HCT116 (cell line): ENCODE measurements at regions not wholly inside any gene's neighbourhood (a gene's known extent, or its start where the extent isn't known, plus 50 kb on each side); places are given as distances from the start of the nearest gene placed in this dataset.

Experiments
- ATAC-seq: fragments of 200-7000 bp; cut with Tn5 transposase; 2 replicates; pipeline ENCODE4 v1.9.1; 2020; ENCODE audit warnings: mild to moderate bottlenecking, moderate library complexity
- BruUV-seq: library from RNA; stranded (reverse); fragments of 400-500 nt; replicated peaks from 2 replicates; lab custom pipeline; 2021; lab: Mats Ljungman, UMichigan
- CTCF ChIA-PET: fragments of 300-600 bp; sonication (Branson Sonifier 250); formaldehyde crosslinking; loops from one replicate; lab custom pipeline; 2021; ENCODE audit warnings: antibody characterized with exemption; lab: Charles Lee
- POLR2A ChIA-PET: fragments of 300-600, 350-600 bp; sonication (Branson Sonifier 250); formaldehyde crosslinking; loops from one replicate; lab custom pipeline; 2021; ENCODE audit warnings: antibody characterized with exemption; lab: Charles Lee
- RAD21 ChIA-PET, 2 experiments: fragments of 300-600 bp; sonication (Branson Sonifier 250); formaldehyde crosslinking; loops; one replicate each; lab custom pipeline; 2023; ENCODE audit warnings: low total read pairs in 2 of 2; ENCODE audit not compliant: uncharacterized antibody in 2 of 2, unreplicated experiment in 2 of 2, low non-redundant PET in 1 of 2; lab: Charles Lee
- DNase-seq: peaks from one replicate; pipeline ENCODE4 v3.0.0-alpha.2; 2010; ENCODE audit warnings: low read depth, low spot score
- H2AFZ ChIP-seq: fragments of 200-600 bp; shearing (Covaris generic), sonication (generic); 2 replicates; pipeline ENCODE4 v1.6.1; 2017; ENCODE audit warnings: low read depth, mixed run types, mixed read lengths, antibody characterized with exemption, low read length; ENCODE audit not compliant: poor library complexity, severe bottlenecking
- H3K27ac ChIP-seq: 2 replicates; pipeline ENCODE4 v1.5.1; 2012; ENCODE audit warnings: low read depth, low read length
- H3K27me3 ChIP-seq: fragments of 200-600 bp; sonication (generic); 2 replicates; pipeline ENCODE4 v1.6.1; 2016; ENCODE audit warnings: mixed run types, low read length, mixed read lengths; ENCODE audit not compliant: insufficient read depth
- H3K36me3 ChIP-seq, 2 experiments: fragments of 200-500 bp in 1 of 2; fragments of 200-600 bp in 1 of 2; sonication (Bioruptor generic) in 1 of 2; sonication (generic) in 1 of 2; 2 replicates each; pipeline versions ENCODE4 v1.5.1 to v1.6.1; 2014 to 2016; ENCODE audit warnings: low read length in 2 of 2, inconsistent platforms in 1 of 2, mixed read lengths in 1 of 2, mixed run types in 1 of 2; ENCODE audit not compliant: insufficient read depth in 2 of 2, control insufficient read depth in 1 of 2
- H3K4me1 ChIP-seq, 2 experiments: fragments of 200-600 bp in 1 of 2; sonication (generic) in 1 of 2; 2 replicates each; pipeline versions ENCODE4 v1.5.1 to v1.6.1; 2012 to 2017; ENCODE audit warnings: low read length in 2 of 2, inconsistent platforms in 1 of 2, mild to moderate bottlenecking in 1 of 2, mixed read lengths in 1 of 2, mixed run types in 1 of 2, moderate library complexity in 1 of 2; ENCODE audit not compliant: insufficient read depth in 2 of 2, control insufficient read depth in 1 of 2
- H3K4me2 ChIP-seq: fragments of 200-600 bp; sonication (generic); 2 replicates; pipeline ENCODE4 v1.6.1; 2017; ENCODE audit warnings: mixed run types, low read length, mixed read lengths
- H3K4me3 ChIP-seq, 2 experiments: fragments of 200-600 bp in 1 of 2; sonication (generic) in 1 of 2; replicated peaks in 1 of 2; 2 replicates each; pipeline ENCODE4 v1.5.1; 2011 to 2016; ENCODE audit warnings: low read length in 2 of 2, control low read depth in 1 of 2, low read depth in 1 of 2, mild to moderate bottlenecking in 1 of 2, mixed read lengths in 1 of 2, mixed run types in 1 of 2
- H3K79me2 ChIP-seq: fragments of 200-600 bp; sonication (generic); 2 replicates; pipeline ENCODE4 v1.6.1; 2017; ENCODE audit warnings: mild to moderate bottlenecking, mixed run types, low read length, moderate library complexity, mixed read lengths; ENCODE audit not compliant: insufficient read depth
- H3K9ac ChIP-seq: fragments of 200-600 bp; sonication (generic); 2 replicates; pipeline ENCODE4 v1.6.1; 2016; ENCODE audit warnings: low read length, mixed read lengths
- H3K9me2 ChIP-seq: fragments of 200-600 bp; sonication (generic), shearing (Covaris generic); 2 replicates; pipeline ENCODE4 v1.6.1; 2017; ENCODE audit warnings: mixed run types, mild to moderate bottlenecking, moderate library complexity; ENCODE audit not compliant: insufficient read depth
- H3K9me3 ChIP-seq, 2 experiments: fragments of 200-500 bp in 1 of 2; fragments of 200-600 bp in 1 of 2; sonication (Bioruptor generic) in 1 of 2; sonication (generic) in 1 of 2; 2 replicates each; pipeline ENCODE4 v1.6.1; 2014 to 2017; ENCODE audit warnings: low read length in 2 of 2, mixed read lengths in 2 of 2, inconsistent platforms in 1 of 2, low read depth in 1 of 2, mild to moderate bottlenecking in 1 of 2, mixed run types in 1 of 2, moderate library complexity in 1 of 2; ENCODE audit not compliant: control insufficient read depth in 1 of 2, insufficient read depth in 1 of 2
- H4K20me1 ChIP-seq: fragments of 200-600 bp; sonication (generic), shearing (Covaris generic); 2 replicates; pipeline ENCODE4 v1.6.1; 2017; ENCODE audit warnings: mixed run types, mild to moderate bottlenecking, moderate library complexity; ENCODE audit not compliant: insufficient read depth
- CEBPB ChIP-seq: IDR thresholded peaks from 2 replicates; pipeline ENCODE4 v1.6.1; 2012; ENCODE audit warnings: low read depth
- EGR1 ChIP-seq: IDR thresholded peaks from 2 replicates; pipeline ENCODE4 v1.6.1; 2012; ENCODE audit warnings: low read depth
- ELF1 ChIP-seq: IDR thresholded peaks from 2 replicates; pipeline ENCODE4 v1.6.1; 2012; ENCODE audit warnings: low read depth, borderline replicate concordance
- EZH2 ChIP-seq: fragments of 200-600 bp; sonication (generic); IDR thresholded peaks from 2 replicates; pipeline ENCODE4 v1.6.1; 2017; ENCODE audit warnings: antibody characterized with exemption, mixed run types
- EZH2phosphoT487 ChIP-seq: fragments of 200-600 bp; IDR thresholded peaks from 2 replicates; pipeline ENCODE4 v1.6.1; 2018; ENCODE audit warnings: antibody characterized with exemption, borderline replicate concordance
- FOSL1 ChIP-seq: IDR thresholded peaks from 2 replicates; pipeline ENCODE4 v1.6.1; 2012; ENCODE audit warnings: low read depth
- JUND ChIP-seq: IDR thresholded peaks from 2 replicates; pipeline ENCODE4 v1.6.1; 2012
- POLR2A ChIP-seq: IDR thresholded peaks from 2 replicates; pipeline ENCODE4 v1.7.0; 2011; ENCODE audit warnings: borderline replicate concordance; ENCODE audit not compliant: insufficient read depth, insufficient read length; ENCODE audit errors: extremely low read depth
- POLR2AphosphoS5 ChIP-seq: IDR thresholded peaks from 2 replicates; pipeline ENCODE4 v1.6.1; 2011; ENCODE audit warnings: mild to moderate bottlenecking, low read depth, low read length, moderate library complexity
- RAD21 ChIP-seq: IDR thresholded peaks from 2 replicates; pipeline ENCODE4 v1.6.1; 2012; ENCODE audit warnings: low read depth, mild to moderate bottlenecking
- SIN3A ChIP-seq: IDR thresholded peaks from 2 replicates; pipeline ENCODE4 v1.6.1; 2012; ENCODE audit warnings: low read depth
- SP1 ChIP-seq: IDR thresholded peaks from 2 replicates; pipeline ENCODE4 v1.6.1; 2012; ENCODE audit warnings: low read depth
- SRF ChIP-seq: IDR thresholded peaks from 2 replicates; pipeline ENCODE4 v1.6.1; 2012; ENCODE audit warnings: low read depth
- TCF7L2 ChIP-seq: IDR thresholded peaks from 2 replicates; pipeline ENCODE4 v1.7.0; 2011; ENCODE audit warnings: borderline replicate concordance, inconsistent platforms; ENCODE audit not compliant: insufficient read depth, insufficient read length; ENCODE audit errors: extremely low read depth
- ZFX ChIP-seq: fragments of 450-650 bp; IDR thresholded peaks from 2 replicates; pipeline ENCODE4 v1.6.1; 2017
- intact Hi-C: fragments of 100-400 bp; cut with micrococcal nuclease; formaldehyde crosslinking; loops from 2 replicates; pipeline ENCODE4 v1.10.0; 2022
- TF ChIP-seq, protein P1 (sequence below), 3 experiments: fragments of 200-600 bp in 1 of 3; sonication (generic) in 1 of 3; IDR thresholded peaks in 2 of 3; conservative IDR thresholded peaks in 1 of 3; 2 replicates each; pipeline ENCODE4 v1.5.1; 2012 to 2017; ENCODE audit warnings: low read depth in 2 of 3, low read length in 2 of 3, antibody characterized with exemption in 1 of 3, borderline replicate concordance in 1 of 3, control low read depth in 1 of 3, mild to moderate bottlenecking in 1 of 3, mixed read lengths in 1 of 3, mixed run types in 1 of 3, moderate library complexity in 1 of 3; ENCODE audit not compliant: insufficient read depth in 1 of 3
- TF ChIP-seq, protein P2 (sequence below): IDR thresholded peaks from 2 replicates; pipeline ENCODE4 v1.6.1; 2011; ENCODE audit warnings: mild to moderate bottlenecking, low read length, moderate library complexity; ENCODE audit not compliant: insufficient replicate concordance; ENCODE audit errors: extremely low read depth
- TF ChIP-seq, protein P3 (sequence below): IDR thresholded peaks from 2 replicates; pipeline ENCODE4 v1.6.1; 2012

DNA sequence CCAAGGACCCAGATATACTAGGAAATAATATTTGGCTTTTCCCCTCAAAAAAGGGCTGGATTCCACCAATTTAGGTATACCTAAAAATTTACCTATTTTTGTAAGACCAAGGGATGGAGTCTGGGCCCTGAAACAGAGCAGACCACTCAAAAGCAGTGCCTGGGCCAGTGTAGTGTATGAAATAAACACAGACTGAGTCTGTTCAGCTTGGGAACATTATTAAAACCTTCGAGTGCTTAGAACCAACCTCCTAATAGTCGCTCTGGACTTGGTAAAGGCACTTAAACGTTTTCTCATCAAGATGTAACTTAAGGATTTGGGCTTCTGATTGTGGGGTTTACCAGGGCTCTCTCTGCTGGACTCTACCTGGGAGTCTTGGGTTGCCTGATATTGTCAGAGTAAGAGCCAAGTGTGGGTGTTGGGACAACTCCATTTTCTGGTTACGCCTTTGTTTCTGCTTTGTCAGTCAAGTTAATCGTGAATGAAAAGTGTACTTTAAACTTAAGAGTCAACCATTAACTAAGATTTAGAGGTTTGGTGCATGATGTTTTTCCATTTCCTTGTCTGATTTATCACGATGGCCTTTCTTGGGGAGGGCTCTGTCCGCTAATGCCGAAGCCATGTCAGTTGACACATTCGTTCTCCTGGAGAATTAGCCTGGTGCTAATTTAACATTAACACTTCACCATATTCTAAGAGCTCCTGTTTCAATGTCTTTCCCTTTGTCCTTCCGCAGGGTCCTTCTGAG, 221.0 kb upstream of the TPM1 start:
- no peak for TF ChIP-seq ZFX
- TF ChIP-seq EZH2phosphoT487 = no peak
- no peak for TF ChIP-seq RAD21
- TF ChIP-seq, protein P1, sequence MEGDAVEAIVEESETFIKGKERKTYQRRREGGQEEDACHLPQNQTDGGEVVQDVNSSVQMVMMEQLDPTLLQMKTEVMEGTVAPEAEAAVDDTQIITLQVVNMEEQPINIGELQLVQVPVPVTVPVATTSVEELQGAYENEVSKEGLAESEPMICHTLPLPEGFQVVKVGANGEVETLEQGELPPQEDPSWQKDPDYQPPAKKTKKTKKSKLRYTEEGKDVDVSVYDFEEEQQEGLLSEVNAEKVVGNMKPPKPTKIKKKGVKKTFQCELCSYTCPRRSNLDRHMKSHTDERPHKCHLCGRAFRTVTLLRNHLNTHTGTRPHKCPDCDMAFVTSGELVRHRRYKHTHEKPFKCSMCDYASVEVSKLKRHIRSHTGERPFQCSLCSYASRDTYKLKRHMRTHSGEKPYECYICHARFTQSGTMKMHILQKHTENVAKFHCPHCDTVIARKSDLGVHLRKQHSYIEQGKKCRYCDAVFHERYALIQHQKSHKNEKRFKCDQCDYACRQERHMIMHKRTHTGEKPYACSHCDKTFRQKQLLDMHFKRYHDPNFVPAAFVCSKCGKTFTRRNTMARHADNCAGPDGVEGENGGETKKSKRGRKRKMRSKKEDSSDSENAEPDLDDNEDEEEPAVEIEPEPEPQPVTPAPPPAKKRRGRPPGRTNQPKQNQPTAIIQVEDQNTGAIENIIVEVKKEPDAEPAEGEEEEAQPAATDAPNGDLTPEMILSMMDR (IDR thresholded peaks at IDR 0.05 in 2 of 3, conservative IDR thresholded peaks at IDR 0.05 in 1 of 3; ENCODE audit: borderline replicate concordance in 1 of 3, insufficient read depth in 1 of 3, low read depth in 2 of 3, low read length in 2 of 3) = no peak
- TF ChIP-seq CEBPB = no peak
- TF ChIP-seq JUND = no peak
- no peak for TF ChIP-seq TCF7L2
- no peak for TF ChIP-seq EZH2
- TF ChIP-seq POLR2AphosphoS5 = no peak
- no peak for TF ChIP-seq EGR1
- no peak for TF ChIP-seq SP1
- TF ChIP-seq ELF1 = no peak
- TF ChIP-seq, protein P2, sequence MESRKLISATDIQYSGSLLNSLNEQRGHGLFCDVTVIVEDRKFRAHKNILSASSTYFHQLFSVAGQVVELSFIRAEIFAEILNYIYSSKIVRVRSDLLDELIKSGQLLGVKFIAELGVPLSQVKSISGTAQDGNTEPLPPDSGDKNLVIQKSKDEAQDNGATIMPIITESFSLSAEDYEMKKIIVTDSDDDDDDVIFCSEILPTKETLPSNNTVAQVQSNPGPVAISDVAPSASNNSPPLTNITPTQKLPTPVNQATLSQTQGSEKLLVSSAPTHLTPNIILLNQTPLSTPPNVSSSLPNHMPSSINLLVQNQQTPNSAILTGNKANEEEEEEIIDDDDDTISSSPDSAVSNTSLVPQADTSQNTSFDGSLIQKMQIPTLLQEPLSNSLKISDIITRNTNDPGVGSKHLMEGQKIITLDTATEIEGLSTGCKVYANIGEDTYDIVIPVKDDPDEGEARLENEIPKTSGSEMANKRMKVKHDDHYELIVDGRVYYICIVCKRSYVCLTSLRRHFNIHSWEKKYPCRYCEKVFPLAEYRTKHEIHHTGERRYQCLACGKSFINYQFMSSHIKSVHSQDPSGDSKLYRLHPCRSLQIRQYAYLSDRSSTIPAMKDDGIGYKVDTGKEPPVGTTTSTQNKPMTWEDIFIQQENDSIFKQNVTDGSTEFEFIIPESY = no peak
- TF ChIP-seq SIN3A = no peak
- TF ChIP-seq FOSL1 = no peak
- TF ChIP-seq SRF = no peak
- TF ChIP-seq, protein P3, sequence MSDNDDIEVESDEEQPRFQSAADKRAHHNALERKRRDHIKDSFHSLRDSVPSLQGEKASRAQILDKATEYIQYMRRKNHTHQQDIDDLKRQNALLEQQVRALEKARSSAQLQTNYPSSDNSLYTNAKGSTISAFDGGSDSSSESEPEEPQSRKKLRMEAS = no peak
- TF ChIP-seq POLR2A = no peak
- H3K9ac ChIP-seq = no peak overlapping the region
- no peaks in the 10 kb centered on the region for H3K4me1 ChIP-seq
- CTCF ChIA-PET = no interaction called here
- no peaks in the 10 kb centered on the region for H4K20me1 ChIP-seq
- H3K9me3 ChIP-seq = no peaks in the 10 kb centered on the region
- no peaks in the 10 kb centered on the region for H3K36me3 ChIP-seq
- H3K4me2 ChIP-seq = no peak overlapping the region
- RAD21 ChIA-PET = no interaction called here
- BruUV-seq = no TSS peak
- no peak overlapping the region for H3K4me3 ChIP-seq
- no peaks in the 10 kb centered on the region for H3K9me2 ChIP-seq
- intact Hi-C loops = no loop called here
- no peak overlapping the region for H2AFZ ChIP-seq
- ATAC-seq (no peak), DNase-seq (no peak)
- POLR2A ChIA-PET = no interaction called here
- no peak overlapping the region for H3K27ac ChIP-seq
- no peaks in the 10 kb centered on the region for H3K79me2 ChIP-seq
- H3K27me3 ChIP-seq = no peaks in the 10 kb centered on the region; the same call in 1 of the 2 replicates
